Vagina (tissue), 2 donors: ENCODE measurements at regions not wholly inside any gene's neighbourhood (a gene's known extent, or its start where the extent isn't known, plus 50 kb on each side); places are given as distances from the start of the nearest gene placed in this dataset.

ENCODE experiments used
- POLR2A ChIP-seq, 2 donors: fragments of 450-650 bp; IDR thresholded peaks; one replicate each; pipeline ENCODE4 v1.6.1; 2017; ENCODE audit warnings: antibody characterized with exemption in 2 of 2, mild to moderate bottlenecking in 2 of 2, moderate library complexity in 2 of 2
- TF ChIP-seq, protein P1 (sequence below), 3 experiments: fragments of 450-650 bp in 2 of 3; fragments of 200-600 bp in 1 of 3; sonication (generic) in 1 of 3; IDR thresholded peaks; one replicate each; pipeline ENCODE4 v1.5.1; 2017 to 2019; ENCODE audit warnings: antibody characterized with exemption in 3 of 3, mild to moderate bottlenecking in 2 of 3, moderate library complexity in 2 of 3

DNA sequence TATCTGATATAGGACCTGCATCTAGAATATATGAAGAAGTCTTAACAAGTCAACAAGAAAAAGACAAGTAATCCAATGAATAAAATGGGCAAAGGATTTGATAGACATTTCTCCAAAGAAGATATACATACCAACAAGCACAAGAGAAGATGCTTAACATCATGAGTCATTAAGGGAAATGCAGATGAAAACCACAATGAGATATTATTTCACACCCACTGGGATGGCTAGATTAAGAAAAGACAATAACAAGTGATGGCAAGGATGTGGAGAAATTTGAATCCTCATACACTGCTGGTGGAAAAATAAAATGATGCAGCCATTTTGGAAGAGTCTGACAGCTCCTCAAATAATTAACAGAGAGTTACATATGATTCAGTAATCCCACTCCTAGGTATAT is 502.6 kb downstream of the FUT8 start:
- TF ChIP-seq, protein P1, sequence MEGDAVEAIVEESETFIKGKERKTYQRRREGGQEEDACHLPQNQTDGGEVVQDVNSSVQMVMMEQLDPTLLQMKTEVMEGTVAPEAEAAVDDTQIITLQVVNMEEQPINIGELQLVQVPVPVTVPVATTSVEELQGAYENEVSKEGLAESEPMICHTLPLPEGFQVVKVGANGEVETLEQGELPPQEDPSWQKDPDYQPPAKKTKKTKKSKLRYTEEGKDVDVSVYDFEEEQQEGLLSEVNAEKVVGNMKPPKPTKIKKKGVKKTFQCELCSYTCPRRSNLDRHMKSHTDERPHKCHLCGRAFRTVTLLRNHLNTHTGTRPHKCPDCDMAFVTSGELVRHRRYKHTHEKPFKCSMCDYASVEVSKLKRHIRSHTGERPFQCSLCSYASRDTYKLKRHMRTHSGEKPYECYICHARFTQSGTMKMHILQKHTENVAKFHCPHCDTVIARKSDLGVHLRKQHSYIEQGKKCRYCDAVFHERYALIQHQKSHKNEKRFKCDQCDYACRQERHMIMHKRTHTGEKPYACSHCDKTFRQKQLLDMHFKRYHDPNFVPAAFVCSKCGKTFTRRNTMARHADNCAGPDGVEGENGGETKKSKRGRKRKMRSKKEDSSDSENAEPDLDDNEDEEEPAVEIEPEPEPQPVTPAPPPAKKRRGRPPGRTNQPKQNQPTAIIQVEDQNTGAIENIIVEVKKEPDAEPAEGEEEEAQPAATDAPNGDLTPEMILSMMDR (IDR thresholded peaks at IDR 0.05), result no peak
- TF ChIP-seq POLR2A (IDR thresholded peaks at IDR 0.05), result no peak
